22Rv1 (cell line): ENCODE measurements at regions not wholly inside any gene's neighbourhood (a gene's known extent, or its start where the extent isn't known, plus 50 kb on each side); places are given as distances from the start of the nearest gene placed in this dataset.

ENCODE experiments used
- H3K27ac ChIP-seq: fragments of 450-650 bp; 2 replicates; pipeline ENCODE4 v1.5.1; 2017
- CTCF ChIP-seq: fragments of 450-650 bp; IDR thresholded peaks from 2 replicates; pipeline ENCODE4 v1.5.1; 2017; ENCODE audit warnings: mild to moderate bottlenecking
- ZFX ChIP-seq: fragments of 450-650 bp; IDR thresholded peaks from 2 replicates; pipeline ENCODE4 v1.6.1; 2017; ENCODE audit warnings: antibody characterized with exemption, borderline replicate concordance

DNA sequence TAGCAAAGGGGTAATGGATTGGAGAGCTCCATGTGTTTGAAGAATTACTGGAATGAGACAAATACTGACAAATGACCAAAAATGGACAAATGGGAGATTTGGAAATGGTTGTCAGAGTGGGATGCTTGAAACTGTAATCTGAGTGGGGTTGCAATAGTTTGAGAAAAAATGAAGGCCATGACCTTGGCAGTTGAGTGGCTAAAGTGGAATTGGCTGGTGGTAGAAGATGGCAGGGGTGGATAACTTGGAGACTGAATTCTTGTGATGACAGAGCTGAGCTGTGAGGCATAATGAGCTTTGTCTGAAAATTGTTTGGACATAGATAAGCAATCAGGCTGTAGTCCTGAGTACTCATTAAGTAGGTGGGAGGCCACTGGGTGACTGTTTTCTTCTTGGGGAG lies 222.5 kb upstream of the PRICKLE1 start:
- TF ChIP-seq ZFX: no peak
- no peak for TF ChIP-seq CTCF
- no peak overlapping the region for H3K27ac ChIP-seq

- TF ChIP-seq ZFX (no peak), CTCF (no peak)
- H3K27ac ChIP-seq: no peak overlapping the region
Measured at GRCh38 chr12:42810006-42810405, 220.5 kb upstream of the PRICKLE1 start.

DNA sequence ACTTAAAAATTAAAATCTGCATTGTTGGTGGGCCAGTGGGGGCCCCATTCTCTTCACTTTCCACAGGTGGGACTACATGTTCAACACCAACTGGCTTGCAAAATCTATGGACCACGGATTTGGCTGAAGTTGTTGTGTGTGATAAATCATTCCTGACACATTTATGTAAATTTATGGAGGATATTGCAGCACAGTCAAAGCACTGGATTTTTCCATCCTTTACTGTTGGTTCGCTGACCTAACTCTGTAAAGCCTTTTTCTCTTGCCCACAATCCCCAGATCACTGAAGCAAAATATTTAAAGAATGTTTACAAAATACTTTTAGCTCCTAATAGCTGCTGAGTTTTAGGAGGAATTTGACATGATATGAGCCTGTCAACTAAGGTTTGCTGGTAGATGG lies 219.7 kb upstream of the PRICKLE1 start:
- TF ChIP-seq CTCF (no peak), ZFX (no peak)
- no peak overlapping the region for H3K27ac ChIP-seq

DNA sequence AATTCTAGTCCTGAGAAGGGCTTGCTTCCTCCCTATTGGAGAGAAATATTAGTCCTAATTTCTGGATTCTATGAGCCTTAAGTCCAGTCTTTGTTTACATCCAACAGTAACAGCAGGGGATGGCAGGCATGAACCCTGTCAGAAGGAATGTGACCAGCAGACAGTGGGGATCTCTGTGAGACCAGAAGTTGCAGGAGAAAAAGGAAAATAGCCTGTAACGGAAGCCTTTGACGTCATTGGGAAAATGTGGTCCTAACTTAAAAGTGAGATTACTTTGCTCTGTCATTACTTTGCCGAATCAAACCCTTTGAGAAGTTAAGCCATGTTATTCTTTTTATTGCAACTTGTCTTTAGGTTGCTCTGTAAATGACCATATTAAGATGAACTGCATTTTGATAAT lies 218.2 kb upstream of the PRICKLE1 start:
- TF ChIP-seq ZFX (no peak), CTCF (no peak)
- H3K27ac ChIP-seq: no peak overlapping the region

DNA sequence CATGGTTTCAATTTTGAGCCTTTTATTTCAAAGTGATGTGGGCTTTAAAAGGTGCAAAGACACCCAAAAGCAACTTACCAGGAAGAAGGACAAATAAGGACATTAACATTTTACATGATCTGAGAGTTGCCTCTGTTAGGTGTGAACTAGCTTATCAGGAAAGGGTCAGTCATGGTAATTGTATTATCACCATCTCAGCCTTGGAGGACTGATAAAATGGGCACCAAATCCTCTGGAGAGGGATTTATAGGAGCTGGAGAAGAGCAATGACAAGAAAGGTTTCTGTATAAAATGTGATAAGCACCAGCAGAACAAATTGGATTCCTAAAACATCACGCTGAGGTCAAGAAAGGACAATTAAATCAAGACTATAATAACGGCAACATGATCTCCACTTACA lies 217.7 kb upstream of the PRICKLE1 start:
- H3K27ac ChIP-seq: no peak overlapping the region
- TF ChIP-seq CTCF (no peak), ZFX (no peak)

DNA sequence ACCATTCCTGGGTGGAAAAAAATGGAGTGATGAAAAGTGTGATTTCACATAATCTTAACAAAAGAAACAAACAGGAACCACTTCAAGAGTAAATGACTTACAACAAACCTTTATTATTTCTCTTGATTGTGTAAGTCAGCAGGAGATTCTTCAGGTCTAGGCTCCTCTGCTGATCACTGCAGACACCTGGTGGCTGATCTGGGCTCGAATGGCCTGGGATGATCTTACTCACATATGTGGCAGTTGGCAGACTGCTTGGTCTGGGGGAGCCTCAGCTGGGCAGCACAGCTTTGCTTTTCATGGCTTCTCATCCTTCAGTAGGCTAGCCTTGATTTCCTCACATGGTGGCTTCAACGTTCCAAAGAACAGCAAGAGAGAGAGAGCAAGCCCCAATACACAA lies 215.4 kb upstream of the PRICKLE1 start:
- TF ChIP-seq CTCF (no peak), ZFX (no peak)
- no peak overlapping the region for H3K27ac ChIP-seq

- TF ChIP-seq ZFX (no peak), CTCF (no peak)
- H3K27ac ChIP-seq: no peak overlapping the region
Measured at GRCh38 chr12:42802785-42803189, 213.2 kb upstream of the PRICKLE1 start.
